ENCODE measurements at regions not wholly inside any gene's neighbourhood (a gene's known extent, or its start where the extent isn't known, plus 50 kb on each side); places are given as distances from the start of the nearest gene placed in this dataset.

DNA sequence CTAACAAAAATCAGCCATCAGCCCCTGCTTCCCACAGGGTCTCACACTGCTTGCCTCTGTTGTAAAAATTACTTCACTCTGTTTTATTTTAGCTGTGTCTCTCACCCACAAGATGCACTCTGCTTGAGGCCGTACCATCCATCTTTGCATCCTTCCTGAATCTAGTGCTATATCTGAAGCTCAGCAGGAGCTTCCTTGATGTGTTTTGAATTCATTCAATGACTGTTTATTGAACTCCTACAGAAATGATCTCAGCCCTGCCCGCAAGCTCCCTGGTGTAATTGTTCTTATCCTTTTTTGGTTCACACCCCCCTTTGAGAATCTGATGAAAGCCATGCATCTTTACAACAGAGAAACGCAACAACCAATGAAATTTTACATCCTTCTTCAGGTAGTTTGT is 310.2 kb upstream of the ZC3H12C start:
- H2AFZ ChIP-seq = no peak overlapping the region
- no peak for ATAC-seq
- no peaks in the 10 kb centered on the region for H3K79me2 ChIP-seq (replicated peaks; ENCODE audit: insufficient read depth)

DNA sequence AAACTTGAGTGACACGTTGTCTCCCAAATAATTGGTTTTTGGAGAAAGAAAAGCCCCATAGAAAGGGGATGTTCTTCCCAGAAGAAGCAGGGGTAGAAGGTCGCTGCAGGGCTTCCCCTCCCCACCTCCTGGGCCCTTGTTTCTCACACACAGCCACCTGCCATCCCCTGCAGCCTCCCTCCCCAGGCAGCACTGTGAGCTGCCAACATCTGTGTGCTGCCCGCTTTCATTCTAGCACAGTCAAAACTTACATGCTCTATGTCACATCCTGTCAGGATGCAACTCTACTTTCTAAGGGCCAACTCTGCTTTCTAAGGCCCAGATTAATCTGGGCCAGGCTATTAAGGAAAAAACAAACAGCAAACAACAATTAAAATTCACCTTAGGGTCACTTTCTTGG is 309.4 kb upstream of the ZC3H12C start:
- H4K20me1 ChIP-seq (replicated peaks; ENCODE audit: insufficient read depth) = no peaks in the 10 kb centered on the region
- no peaks in the 10 kb centered on the region for H3K27me3 ChIP-seq (ENCODE audit: insufficient read depth)
- H3K27ac Mint-ChIP-seq = no peak overlapping the region
- peaks cover 6% of the 10 kb centered on the region; the same call in 1 of the 2 replicates for H3K4me1 ChIP-seq (ENCODE audit: insufficient read depth)
- DNase-seq (ENCODE audit: low spot score) (no peak), ATAC-seq (no peak; the same call in 2 of the 3 replicates)
- no peaks in the 10 kb centered on the region for H3K79me2 ChIP-seq (replicated peaks; ENCODE audit: insufficient read depth)
- H3K36me3 Mint-ChIP-seq (ENCODE audit: low read depth) = no peaks in the 10 kb centered on the region
- peaks cover 16% of the 10 kb centered on the region for H3K4me1 Mint-ChIP-seq
- H3K9me2 ChIP-seq (ENCODE audit: insufficient read depth) = no peaks in the 10 kb centered on the region
- no peaks in the 10 kb centered on the region for H3K27me3 Mint-ChIP-seq (ENCODE audit: insufficient read depth, low read depth, poor library complexity)
- no peak overlapping the region for H3K4me2 ChIP-seq
- no peaks in the 10 kb centered on the region for H3F3A ChIP-seq (replicated peaks; ENCODE audit: low read depth)
- no peak overlapping the region; the same call in 1 of the 2 replicates for H2AFZ ChIP-seq
- no peaks in the 10 kb centered on the region for H3K9me3 Mint-ChIP-seq
- no peak overlapping the region for H3K4me3 ChIP-seq
- no peak overlapping the region for H3K4me3 Mint-ChIP-seq
- H3K36me3 ChIP-seq (ENCODE audit: insufficient read depth) = no peaks in the 10 kb centered on the region
- H3K27ac ChIP-seq (ENCODE audit: low read depth) = no peak overlapping the region
- TF ChIP-seq EZH2phosphoT487 (IDR thresholded peaks at IDR 0.05; ENCODE audit: unreplicated experiment) = no peak
- TF ChIP-seq, protein P1, sequence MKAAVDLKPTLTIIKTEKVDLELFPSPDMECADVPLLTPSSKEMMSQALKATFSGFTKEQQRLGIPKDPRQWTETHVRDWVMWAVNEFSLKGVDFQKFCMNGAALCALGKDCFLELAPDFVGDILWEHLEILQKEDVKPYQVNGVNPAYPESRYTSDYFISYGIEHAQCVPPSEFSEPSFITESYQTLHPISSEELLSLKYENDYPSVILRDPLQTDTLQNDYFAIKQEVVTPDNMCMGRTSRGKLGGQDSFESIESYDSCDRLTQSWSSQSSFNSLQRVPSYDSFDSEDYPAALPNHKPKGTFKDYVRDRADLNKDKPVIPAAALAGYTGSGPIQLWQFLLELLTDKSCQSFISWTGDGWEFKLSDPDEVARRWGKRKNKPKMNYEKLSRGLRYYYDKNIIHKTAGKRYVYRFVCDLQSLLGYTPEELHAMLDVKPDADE (IDR thresholded peaks at IDR 0.05) = no peak
- TF ChIP-seq, protein P2, sequence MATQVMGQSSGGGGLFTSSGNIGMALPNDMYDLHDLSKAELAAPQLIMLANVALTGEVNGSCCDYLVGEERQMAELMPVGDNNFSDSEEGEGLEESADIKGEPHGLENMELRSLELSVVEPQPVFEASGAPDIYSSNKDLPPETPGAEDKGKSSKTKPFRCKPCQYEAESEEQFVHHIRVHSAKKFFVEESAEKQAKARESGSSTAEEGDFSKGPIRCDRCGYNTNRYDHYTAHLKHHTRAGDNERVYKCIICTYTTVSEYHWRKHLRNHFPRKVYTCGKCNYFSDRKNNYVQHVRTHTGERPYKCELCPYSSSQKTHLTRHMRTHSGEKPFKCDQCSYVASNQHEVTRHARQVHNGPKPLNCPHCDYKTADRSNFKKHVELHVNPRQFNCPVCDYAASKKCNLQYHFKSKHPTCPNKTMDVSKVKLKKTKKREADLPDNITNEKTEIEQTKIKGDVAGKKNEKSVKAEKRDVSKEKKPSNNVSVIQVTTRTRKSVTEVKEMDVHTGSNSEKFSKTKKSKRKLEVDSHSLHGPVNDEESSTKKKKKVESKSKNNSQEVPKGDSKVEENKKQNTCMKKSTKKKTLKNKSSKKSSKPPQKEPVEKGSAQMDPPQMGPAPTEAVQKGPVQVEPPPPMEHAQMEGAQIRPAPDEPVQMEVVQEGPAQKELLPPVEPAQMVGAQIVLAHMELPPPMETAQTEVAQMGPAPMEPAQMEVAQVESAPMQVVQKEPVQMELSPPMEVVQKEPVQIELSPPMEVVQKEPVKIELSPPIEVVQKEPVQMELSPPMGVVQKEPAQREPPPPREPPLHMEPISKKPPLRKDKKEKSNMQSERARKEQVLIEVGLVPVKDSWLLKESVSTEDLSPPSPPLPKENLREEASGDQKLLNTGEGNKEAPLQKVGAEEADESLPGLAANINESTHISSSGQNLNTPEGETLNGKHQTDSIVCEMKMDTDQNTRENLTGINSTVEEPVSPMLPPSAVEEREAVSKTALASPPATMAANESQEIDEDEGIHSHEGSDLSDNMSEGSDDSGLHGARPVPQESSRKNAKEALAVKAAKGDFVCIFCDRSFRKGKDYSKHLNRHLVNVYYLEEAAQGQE (IDR thresholded peaks at IDR 0.05; ENCODE audit: unreplicated experiment) = no peak

More for the DNA sequence above, 310.2 kb upstream of the ZC3H12C start:
- H3K4me3 ChIP-seq = no peak overlapping the region
- H3K27ac ChIP-seq (ENCODE audit: low read depth) = no peak overlapping the region
- no peaks in the 10 kb centered on the region for H3K27me3 ChIP-seq (ENCODE audit: insufficient read depth)
- peaks cover 6% of the 10 kb centered on the region; the same call in 1 of the 2 replicates for H3K4me1 ChIP-seq (ENCODE audit: insufficient read depth)
- Mint-ChIP-seq H3K27me3 (ENCODE audit: insufficient read depth, low read depth, poor library complexity) (no peaks in the 10 kb centered on the region), H3K4me1 (peaks cover 16% of the 10 kb centered on the region), H3K27ac (peak overlapping the region; percentile 13; the same call in 1 of the 2 replicates), H3K36me3 (ENCODE audit: low read depth) (no peaks in the 10 kb centered on the region), H3K4me3 (no peak overlapping the region), H3K9me3 (no peaks in the 10 kb centered on the region)
- H3K36me3 ChIP-seq (ENCODE audit: insufficient read depth) = no peaks in the 10 kb centered on the region
- DNase-seq (ENCODE audit: low spot score) = no peak
- H4K20me1 ChIP-seq (replicated peaks; ENCODE audit: insufficient read depth) = no peaks in the 10 kb centered on the region
- no peak overlapping the region for H3K4me2 ChIP-seq
- TF ChIP-seq, protein P3, sequence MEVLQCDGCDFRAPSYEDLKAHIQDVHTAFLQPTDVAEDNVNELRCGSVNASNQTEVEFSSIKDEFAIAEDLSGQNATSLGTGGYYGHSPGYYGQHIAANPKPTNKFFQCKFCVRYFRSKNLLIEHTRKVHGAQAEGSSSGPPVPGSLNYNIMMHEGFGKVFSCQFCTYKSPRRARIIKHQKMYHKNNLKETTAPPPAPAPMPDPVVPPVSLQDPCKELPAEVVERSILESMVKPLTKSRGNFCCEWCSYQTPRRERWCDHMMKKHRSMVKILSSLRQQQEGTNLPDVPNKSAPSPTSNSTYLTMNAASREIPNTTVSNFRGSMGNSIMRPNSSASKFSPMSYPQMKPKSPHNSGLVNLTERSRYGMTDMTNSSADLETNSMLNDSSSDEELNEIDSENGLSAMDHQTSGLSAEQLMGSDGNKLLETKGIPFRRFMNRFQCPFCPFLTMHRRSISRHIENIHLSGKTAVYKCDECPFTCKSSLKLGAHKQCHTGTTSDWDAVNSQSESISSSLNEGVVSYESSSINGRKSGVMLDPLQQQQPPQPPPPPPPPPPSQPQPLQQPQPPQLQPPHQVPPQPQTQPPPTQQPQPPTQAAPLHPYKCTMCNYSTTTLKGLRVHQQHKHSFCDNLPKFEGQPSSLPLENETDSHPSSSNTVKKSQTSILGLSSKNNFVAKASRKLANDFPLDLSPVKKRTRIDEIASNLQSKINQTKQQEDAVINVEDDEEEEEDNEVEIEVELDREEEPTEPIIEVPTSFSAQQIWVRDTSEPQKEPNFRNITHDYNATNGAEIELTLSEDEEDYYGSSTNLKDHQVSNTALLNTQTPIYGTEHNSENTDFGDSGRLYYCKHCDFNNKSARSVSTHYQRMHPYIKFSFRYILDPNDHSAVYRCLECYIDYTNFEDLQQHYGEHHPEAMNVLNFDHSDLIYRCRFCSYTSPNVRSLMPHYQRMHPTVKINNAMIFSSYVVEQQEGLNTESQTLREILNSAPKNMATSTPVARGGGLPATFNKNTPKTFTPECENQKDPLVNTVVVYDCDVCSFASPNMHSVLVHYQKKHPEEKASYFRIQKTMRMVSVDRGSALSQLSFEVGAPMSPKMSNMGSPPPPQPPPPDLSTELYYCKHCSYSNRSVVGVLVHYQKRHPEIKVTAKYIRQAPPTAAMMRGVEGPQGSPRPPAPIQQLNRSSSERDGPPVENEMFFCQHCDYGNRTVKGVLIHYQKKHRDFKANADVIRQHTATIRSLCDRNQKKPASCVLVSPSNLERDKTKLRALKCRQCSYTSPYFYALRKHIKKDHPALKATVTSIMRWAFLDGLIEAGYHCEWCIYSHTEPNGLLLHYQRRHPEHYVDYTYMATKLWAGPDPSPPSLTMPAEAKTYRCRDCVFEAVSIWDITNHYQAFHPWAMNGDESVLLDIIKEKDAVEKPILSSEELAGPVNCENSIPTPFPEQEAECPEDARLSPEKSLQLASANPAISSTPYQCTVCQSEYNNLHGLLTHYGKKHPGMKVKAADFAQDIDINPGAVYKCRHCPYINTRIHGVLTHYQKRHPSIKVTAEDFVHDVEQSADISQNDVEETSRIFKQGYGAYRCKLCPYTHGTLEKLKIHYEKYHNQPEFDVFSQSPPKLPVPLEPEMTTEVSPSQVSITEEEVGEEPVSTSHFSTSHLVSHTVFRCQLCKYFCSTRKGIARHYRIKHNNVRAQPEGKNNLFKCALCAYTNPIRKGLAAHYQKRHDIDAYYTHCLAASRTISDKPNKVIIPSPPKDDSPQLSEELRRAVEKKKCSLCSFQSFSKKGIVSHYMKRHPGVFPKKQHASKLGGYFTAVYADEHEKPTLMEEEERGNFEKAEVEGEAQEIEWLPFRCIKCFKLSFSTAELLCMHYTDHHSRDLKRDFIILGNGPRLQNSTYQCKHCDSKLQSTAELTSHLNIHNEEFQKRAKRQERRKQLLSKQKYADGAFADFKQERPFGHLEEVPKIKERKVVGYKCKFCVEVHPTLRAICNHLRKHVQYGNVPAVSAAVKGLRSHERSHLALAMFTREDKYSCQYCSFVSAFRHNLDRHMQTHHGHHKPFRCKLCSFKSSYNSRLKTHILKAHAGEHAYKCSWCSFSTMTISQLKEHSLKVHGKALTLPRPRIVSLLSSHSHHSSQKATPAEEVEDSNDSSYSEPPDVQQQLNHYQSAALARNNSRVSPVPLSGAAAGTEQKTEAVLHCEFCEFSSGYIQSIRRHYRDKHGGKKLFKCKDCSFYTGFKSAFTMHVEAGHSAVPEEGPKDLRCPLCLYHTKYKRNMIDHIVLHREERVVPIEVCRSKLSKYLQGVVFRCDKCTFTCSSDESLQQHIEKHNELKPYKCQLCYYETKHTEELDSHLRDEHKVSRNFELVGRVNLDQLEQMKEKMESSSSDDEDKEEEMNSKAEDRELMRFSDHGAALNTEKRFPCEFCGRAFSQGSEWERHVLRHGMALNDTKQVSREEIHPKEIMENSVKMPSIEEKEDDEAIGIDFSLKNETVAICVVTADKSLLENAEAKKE (CRISPR knock-in tag; IDR thresholded peaks at IDR 0.05) = no peak
- no peaks in the 10 kb centered on the region for H3K9me2 ChIP-seq (ENCODE audit: insufficient read depth)
- no peaks in the 10 kb centered on the region for H3F3A ChIP-seq (replicated peaks; ENCODE audit: low read depth)
